SK-N-DZ (cell line): ENCODE measurements at regions not wholly inside any gene's neighbourhood (a gene's known extent, or its start where the extent isn't known, plus 50 kb on each side); places are given as distances from the start of the nearest gene placed in this dataset.

ENCODE experiments used
- DNase-seq: peaks from one replicate; pipeline ENCODE4 v3.0.0-alpha.2; 2015; ENCODE audit warnings: low spot score

GRCh38 chr20:56833427-56833826 lies 204.3 kb downstream of the TFAP2C start:
- no peak for DNase-seq

GRCh38 chr20:56835829-56836550 lies 206.9 kb downstream of the TFAP2C start:
- DNase-seq: no peak

- DNase-seq: no peak
Measured at GRCh38 chr20:56839222-56839621, 210.1 kb downstream of the TFAP2C start.

GRCh38 chr20:56839786-56840185 lies 210.7 kb downstream of the TFAP2C start:
- DNase-seq: no peak

- DNase-seq: no peak
Measured at GRCh38 chr20:56840716-56841261, 211.7 kb downstream of the TFAP2C start.

- no peak for DNase-seq
Measured at GRCh38 chr20:56841346-56841908, 212.3 kb downstream of the TFAP2C start.

GRCh38 chr20:56842056-56842455 lies 212.9 kb downstream of the TFAP2C start:
- no peak for DNase-seq

GRCh38 chr20:56843386-56843785 lies 214.3 kb downstream of the TFAP2C start:
- DNase-seq: no peak

GRCh38 chr20:56843817-56844216 lies 214.7 kb downstream of the TFAP2C start:
- DNase-seq: no peak

- DNase-seq: no peak
Measured at GRCh38 chr20:56845546-56846086, 216.5 kb downstream of the TFAP2C start.

GRCh38 chr20:56848561-56848960 lies 219.5 kb downstream of the TFAP2C start:
- no peak for DNase-seq

GRCh38 chr20:56851552-56851951 lies 222.4 kb downstream of the TFAP2C start:
- no peak for DNase-seq

GRCh38 chr20:56855708-56856107 lies 226.6 kb downstream of the TFAP2C start:
- DNase-seq: no peak

- DNase-seq: no peak
Measured at GRCh38 chr20:56857950-56858349, 228.8 kb downstream of the TFAP2C start.

- DNase-seq: no peak
Measured at GRCh38 chr20:56859039-56859800, 230.1 kb downstream of the TFAP2C start.

GRCh38 chr20:56859801-56860261 lies 230.7 kb downstream of the TFAP2C start:
- DNase-seq: no peak

GRCh38 chr20:56860413-56860812 lies 231.3 kb downstream of the TFAP2C start:
- DNase-seq: no peak

- no peak for DNase-seq
Measured at GRCh38 chr20:56861590-56861989, 232.5 kb downstream of the TFAP2C start.

- no peak for DNase-seq
Measured at GRCh38 chr20:56865055-56865454, 235.9 kb downstream of the TFAP2C start.

- no peak for DNase-seq
Measured at GRCh38 chr20:56867128-56867527, 238.0 kb downstream of the TFAP2C start.

- no peak for DNase-seq
Measured at GRCh38 chr20:56868746-56869145, 239.6 kb downstream of the TFAP2C start.

- DNase-seq: no peak
Measured at GRCh38 chr20:56870271-56870670, 241.2 kb downstream of the TFAP2C start.
